HepG2 (cell line): ENCODE measurements at regions not wholly inside any gene's neighbourhood (a gene's known extent, or its start where the extent isn't known, plus 50 kb on each side); places are given as distances from the start of the nearest gene placed in this dataset.

Source experiments
- ATAC-seq: fragments of 200-7000 bp; cut with Tn5 transposase; 3 replicates; pipeline ENCODE4 v1.9.1; 2020; ENCODE audit warnings: mild to moderate bottlenecking, moderate library complexity
- BruUV-seq: library from RNA; stranded (reverse); fragments of 400-500 nt; replicated peaks from 2 replicates; lab custom pipeline; 2021; lab: Mats Ljungman, UMichigan
- CTCF ChIA-PET: fragments of 300-600 bp; formaldehyde crosslinking; extraction: SDS; loops from one replicate; lab custom pipeline; 2021; ENCODE audit warnings: low total read pairs, inconsistent platforms, low intra/inter-chr PET ratio; lab: Yijun Ruan, JAX
- POLR2A ChIA-PET: fragments of 350-600 bp; sonication (Branson Sonifier 250); formaldehyde crosslinking; loops from one replicate; lab custom pipeline; 2020; ENCODE audit warnings: antibody characterized with exemption, inconsistent platforms; lab: Yijun Ruan, JAX
- DNase-seq: peaks from one replicate; pipeline ENCODE4 v3.0.0-alpha.2; 2015; ENCODE audit warnings: low spot score
- FAIRE-seq: peaks from 3 replicates; lab custom pipeline; 2011; peaks lifted over from hg19 to GRCh38; lab: Jason Lieb, UNC
- H2AFZ ChIP-seq: one replicate; pipeline ENCODE4 v1.6.1; 2011; ENCODE audit warnings: low read length, inconsistent platforms
- H3K27ac ChIP-seq: fragments of 300-600 bp; 3 replicates; pipeline ENCODE4 v1.8.0; 2011; ENCODE audit warnings: mixed run types, mild to moderate bottlenecking, mixed read lengths, low read length, inconsistent platforms; ENCODE audit not compliant: insufficient read depth; ENCODE audit errors: extremely low read length
- H3K27me3 ChIP-seq, 2 experiments: fragments of 200-600 bp in 1 of 2; 2 replicates in 1 of 2; 3 replicates in 1 of 2; pipeline versions ENCODE4 v1.6.0 to v1.8.0; 2011; ENCODE audit warnings: low read length in 2 of 2, mild to moderate bottlenecking in 2 of 2, moderate library complexity in 2 of 2, inconsistent platforms in 1 of 2; ENCODE audit not compliant: insufficient read depth in 2 of 2, control insufficient read depth in 1 of 2
- H3K36me3 ChIP-seq, 2 experiments: fragments of 200-600 bp in 1 of 2; replicated peaks in 1 of 2; 2 replicates in 1 of 2; 3 replicates in 1 of 2; pipeline versions ENCODE4 v1.5.1 to v1.8.0; 2011; ENCODE audit warnings: low read length in 2 of 2, inconsistent platforms in 1 of 2; ENCODE audit not compliant: insufficient read depth in 2 of 2, control insufficient read depth in 1 of 2
- H3K4me1 ChIP-seq: 2 replicates; pipeline ENCODE4 v1.5.1; 2012; ENCODE audit warnings: low read length, inconsistent platforms; ENCODE audit not compliant: insufficient read depth
- H3K4me2 ChIP-seq: 2 replicates; pipeline ENCODE4 v1.6.0; 2011; ENCODE audit warnings: low read depth, low read length, inconsistent platforms
- H3K4me3 ChIP-seq, 3 experiments: fragments of 200-600 bp in 1 of 3; sonication (generic), shearing (Covaris generic) in 1 of 3; replicated peaks in 1 of 3; 2 replicates each; pipeline ENCODE4 v1.5.1; 2011 to 2016; ENCODE audit warnings: low read length in 3 of 3, inconsistent platforms in 2 of 3, low read depth in 2 of 3, mild to moderate bottlenecking in 2 of 3, control low read depth in 1 of 3, mixed read lengths in 1 of 3; ENCODE audit not compliant: insufficient read depth in 1 of 3
- H3K79me2 ChIP-seq: one replicate; pipeline ENCODE4 v1.6.1; 2011; ENCODE audit warnings: low read length, inconsistent platforms; ENCODE audit not compliant: insufficient read depth
- H3K9ac ChIP-seq: 2 replicates; pipeline ENCODE4 v1.6.0; 2011; ENCODE audit warnings: mild to moderate bottlenecking, low read depth, low read length, inconsistent platforms; ENCODE audit not compliant: insufficient read depth
- H3K9me3 ChIP-seq: 2 replicates; pipeline ENCODE4 v1.5.1; 2012; ENCODE audit warnings: mild to moderate bottlenecking, low read length
- H4K20me1 ChIP-seq: 2 replicates; pipeline ENCODE4 v1.6.0; 2011; ENCODE audit warnings: inconsistent platforms, mild to moderate bottlenecking, low read length, moderate library complexity; ENCODE audit not compliant: insufficient read depth
- BHLHE40 ChIP-seq: IDR thresholded peaks from 2 replicates; pipeline ENCODE4 v1.6.1; 2011; ENCODE audit warnings: low read length, improper control_type of control experiment
- HMGXB3 ChIP-seq: sonication (generic); formaldehyde crosslinking; IDR thresholded peaks from 2 replicates; pipeline ENCODE4 v1.4.0; 2020; ENCODE audit warnings: missing genetic modification reagents, borderline replicate concordance
- KDM2A ChIP-seq: sonication (generic); formaldehyde crosslinking; IDR thresholded peaks from 2 replicates; pipeline ENCODE4 v1.4.0; 2020; ENCODE audit warnings: low read depth, missing genetic modification reagents, borderline replicate concordance
- NR2F1 ChIP-seq, 2 experiments: fragments of 450-650 bp in 1 of 2; formaldehyde crosslinking in 1 of 2; IDR thresholded peaks; 2 replicates each; pipeline versions ENCODE4 v1.5.0 to v1.6.1; 2016 to 2020; ENCODE audit warnings: mild to moderate bottlenecking in 1 of 2, missing compliant biosample characterization in 1 of 2, missing genetic modification reagents in 1 of 2, moderate library complexity in 1 of 2
- POGZ ChIP-seq: sonication (generic); formaldehyde crosslinking; IDR thresholded peaks from 2 replicates; pipeline ENCODE4 v1.4.0; 2020; ENCODE audit warnings: mild to moderate bottlenecking, missing genetic modification reagents
- PRDM15 ChIP-seq: sonication (generic); formaldehyde crosslinking; IDR thresholded peaks from 2 replicates; pipeline ENCODE4 v1.4.0; 2020; ENCODE audit warnings: missing genetic modification reagents
- RAD21 ChIP-seq: fragments of 450-650 bp; formaldehyde crosslinking; IDR thresholded peaks from 2 replicates; pipeline ENCODE4 v1.5.0; 2020; ENCODE audit warnings: mild to moderate bottlenecking
- RAD51 ChIP-seq: fragments of 450-650 bp; IDR thresholded peaks from 2 replicates; pipeline ENCODE4 v1.6.1; 2016; ENCODE audit warnings: borderline replicate concordance
- SYNCRIP ChIP-seq: fragments of 200-400 bp; formaldehyde crosslinking; IDR thresholded peaks from 2 replicates; pipeline ENCODE4 v1.6.1; 2018; ENCODE audit warnings: mild to moderate bottlenecking, low read depth, low read length; ENCODE audit not compliant: insufficient read depth
- ZNF224 ChIP-seq: sonication (generic); formaldehyde crosslinking; IDR thresholded peaks from 2 replicates; pipeline ENCODE4 v1.5.0; 2020; ENCODE audit warnings: mild to moderate bottlenecking, missing genetic modification reagents
- ZNF225 ChIP-seq: sonication (generic); formaldehyde crosslinking; IDR thresholded peaks from 2 replicates; pipeline ENCODE4 v1.4.0; 2020; ENCODE audit warnings: mild to moderate bottlenecking, missing genetic modification reagents
- ZNF230 ChIP-seq: sonication (generic); formaldehyde crosslinking; IDR thresholded peaks from 2 replicates; pipeline ENCODE4 v1.4.0; 2020; ENCODE audit warnings: mild to moderate bottlenecking, missing genetic modification reagents
- ZNF343 ChIP-seq: sonication (generic); formaldehyde crosslinking; IDR thresholded peaks from 2 replicates; pipeline ENCODE4 v1.4.0; 2020; ENCODE audit warnings: mild to moderate bottlenecking, missing genetic modification reagents
- ZNF562 ChIP-seq: sonication (generic); formaldehyde crosslinking; IDR thresholded peaks from 2 replicates; pipeline ENCODE4 v1.8.0; 2022; ENCODE audit warnings: missing genetic modification reagents, borderline replicate concordance
- ZNF639 ChIP-seq: conservative IDR thresholded peaks from 2 replicates; pipeline ENCODE4 v1.6.1; 2018; ENCODE audit warnings: missing genetic modification reagents
- ZSCAN25 ChIP-seq: sonication (generic); formaldehyde crosslinking; IDR thresholded peaks from 2 replicates; pipeline ENCODE4 v1.8.0; 2022; ENCODE audit warnings: mild to moderate bottlenecking, missing genetic modification reagents
- WGBS: methylation state at CpG from one replicate; pipeline ENCODE4 v1.1.6; 2017; ENCODE audit warnings: low lambda C conversion rate; 5-methylcytosine and 5-hydroxymethylcytosine counted together
- in situ Hi-C: cut with HindIII; loops from 2 replicates; pipeline ENCODE4 v1.10.0; 2017; ENCODE audit warnings: low pct_unique_long_range_greater_than_20kb; ENCODE audit not compliant: extremely low pct_ligation_motif_present
- intact Hi-C: fragments of 100-400 bp; cut with micrococcal nuclease; formaldehyde crosslinking; loops from one replicate; pipeline ENCODE4 v1.10.0; 2022; ENCODE audit not compliant: unreplicated experiment

GRCh38 chr15:81895723-81896122, 150.1 kb downstream of the MEX3B start:
- TF ChIP-seq RAD21 (CRISPR knock-in tag) (no peak), SYNCRIP (no peak), NR2F1 (CRISPR knock-in tag; IDR thresholded peaks at IDR 0.05) (no peak), POGZ (CRISPR knock-in tag) (no peak), PRDM15 (CRISPR knock-in tag) (no peak), KDM2A (CRISPR knock-in tag) (no peak), ZNF639 (no peak), BHLHE40 (no peak), ZNF562 (CRISPR knock-in tag) (no peak), ZNF224 (no peak), ZNF230 (CRISPR knock-in tag) (no peak), ZSCAN25 (CRISPR knock-in tag) (no peak), RAD51 (no peak), HMGXB3 (no peak), ZNF225 (no peak), ZNF343 (CRISPR knock-in tag) (no peak)
- TF ChIP-seq, all 625 proteins: peak for 0

More at GRCh38 chr15:81895723-81896122, 150.1 kb downstream of the MEX3B start:
- ChIA-PET POLR2A (no interaction called here), CTCF (no interaction called here)
- Histone ChIP-seq H3K9me3 (no peaks in the 10 kb centered on the region), H3K9ac (no peak overlapping the region), H3K4me2 (no peak overlapping the region), H3K27me3 (no peaks in the 10 kb centered on the region), H3K79me2 (no peaks in the 10 kb centered on the region), H3K4me1 (no peaks in the 10 kb centered on the region), H4K20me1 (no peaks in the 10 kb centered on the region), H3K27ac (no peak overlapping the region), H2AFZ (no peak overlapping the region), H3K36me3 (no peaks in the 10 kb centered on the region), H3K4me3 (no peak overlapping the region)
- BruUV-seq: no TSS peak
- DNase-seq (no peak), FAIRE-seq (no peak), ATAC-seq (no peak)
- intact Hi-C loops: no loop called here
- WGBS: 0% methylated on average over 2 of the region's 2 CpGs
- in situ Hi-C loops: no loop called here
